Ovary (tissue), 3 donors: ENCODE measurements at regions not wholly inside any gene's neighbourhood (a gene's known extent, or its start where the extent isn't known, plus 50 kb on each side); places are given as distances from the start of the nearest gene placed in this dataset.
"Not testable (repeated sequence)": the region's sequence is repeated elsewhere in the genome, so short reads cannot be mapped to it uniquely, and the experiment has no call there.

ENCODE experiments used
- CTCF ChIP-seq, 3 donors: fragments of 450-650 bp in 2 of 3; fragments of 200-600 bp in 1 of 3; IDR thresholded peaks; one replicate each; pipeline versions ENCODE4 v1.5.1 to v1.8.0; 2016 to 2022; ENCODE audit warnings: antibody characterized with exemption in 3 of 3, mild to moderate bottlenecking in 1 of 3
- EP300 ChIP-seq: sonication (generic); formaldehyde crosslinking; IDR thresholded peaks from one replicate; pipeline ENCODE4 v1.6.1; 2017; ENCODE audit warnings: antibody characterized with exemption
- POLR2A ChIP-seq: fragments of 450-650 bp; IDR thresholded peaks from one replicate; pipeline ENCODE4 v1.6.1; 2017; ENCODE audit warnings: antibody characterized with exemption, mild to moderate bottlenecking, moderate library complexity
- donor health status: DM: no; HTN: no; CAD: no.

- not testable (repeated sequence) for TF ChIP-seq EP300; CTCF (IDR thresholded peaks at IDR 0.05); POLR2A
Measured at GRCh38 chr12:68484578-68484977, 126.1 kb upstream of the RAP1B start.
